H1 (cell line): ENCODE measurements at regions not wholly inside any gene's neighbourhood (a gene's known extent, or its start where the extent isn't known, plus 50 kb on each side); places are given as distances from the start of the nearest gene placed in this dataset.

Experiments used
- ASH2L ChIP-seq: fragments of 200-600, 300-600 bp; sonication (generic); IDR thresholded peaks from one replicate; pipeline ENCODE4 v1.7.1; 2017; ENCODE audit warnings: low read length
- CEBPB ChIP-seq: IDR thresholded peaks from 2 replicates; pipeline ENCODE4 v1.6.1; 2012; ENCODE audit warnings: low read depth, low read length
- CTBP2 ChIP-seq: IDR thresholded peaks from 2 replicates; pipeline ENCODE4 v1.7.0; 2011; ENCODE audit warnings: borderline replicate concordance, mild to moderate bottlenecking, moderate library complexity, mixed read lengths, low read length; ENCODE audit not compliant: insufficient read depth, insufficient read length
- CTCF ChIP-seq, 3 experiments: IDR thresholded peaks; 1 replicate in 2 of 3; 2 replicates in 1 of 3; pipeline versions ENCODE4 v1.5.1 to v1.6.1; 2011; ENCODE audit warnings: low read length in 3 of 3, mild to moderate bottlenecking in 3 of 3, inconsistent platforms in 2 of 3, low read depth in 1 of 3, moderate library complexity in 1 of 3; ENCODE audit not compliant: insufficient read depth in 1 of 3; ENCODE audit errors: control extremely low read depth in 1 of 3
- JUND ChIP-seq: IDR thresholded peaks from 2 replicates; pipeline ENCODE4 v1.6.1; 2011; ENCODE audit warnings: mild to moderate bottlenecking, improper control_type of control experiment, low read length
- MAFK ChIP-seq: IDR thresholded peaks from 2 replicates; pipeline ENCODE4 v1.6.1; 2012; ENCODE audit warnings: low read depth, mild to moderate bottlenecking, improper control_type of control experiment, low read length
- NRF1 ChIP-seq: IDR thresholded peaks from 2 replicates; pipeline ENCODE4 v1.6.1; 2011; ENCODE audit warnings: mild to moderate bottlenecking, low read depth, low read length, improper control_type of control experiment
- POLR2A ChIP-seq, 2 experiments: IDR thresholded peaks; 1 replicate in 1 of 2; 2 replicates in 1 of 2; pipeline ENCODE4 v1.6.1; 2011; ENCODE audit warnings: low read depth in 2 of 2, low read length in 2 of 2, mild to moderate bottlenecking in 2 of 2; ENCODE audit errors: control extremely low read depth in 1 of 2
- RBBP5 ChIP-seq: IDR thresholded peaks from 2 replicates; pipeline ENCODE4 v1.7.1; 2012; ENCODE audit warnings: low read depth, mild to moderate bottlenecking, inconsistent platforms, low read length, moderate library complexity, borderline replicate concordance
- RFX5 ChIP-seq: IDR thresholded peaks from 2 replicates; pipeline ENCODE4 v1.6.1; 2011; ENCODE audit warnings: low read depth, low read length, improper control_type of control experiment, borderline replicate concordance
- RXRA ChIP-seq: IDR thresholded peaks from 2 replicates; pipeline ENCODE4 v1.6.1; 2011; ENCODE audit warnings: low read depth, mild to moderate bottlenecking, low read length, moderate library complexity; ENCODE audit not compliant: insufficient read depth
- SAP30 ChIP-seq: fragments of 300-600 bp; sonication (generic); IDR thresholded peaks from 2 replicates; pipeline ENCODE4 v1.7.1; 2012; ENCODE audit warnings: low read length, moderate library complexity, mild to moderate bottlenecking, inconsistent platforms; ENCODE audit not compliant: insufficient read depth, insufficient replicate concordance
- SP1 ChIP-seq: IDR thresholded peaks from 2 replicates; pipeline ENCODE4 v1.6.1; 2011; ENCODE audit warnings: low read depth, low read length

GRCh38 chr1:176374967-176375569 is 87.9 kb upstream of the PAPPA2 start:
- TF ChIP-seq JUND (no peak), SP1 (no peak), RXRA (no peak), CTBP2 (no peak), MAFK (no peak), CTCF (IDR thresholded peaks at IDR 0.05; ENCODE audit: control extremely low read depth in 1 of 3, insufficient read depth in 1 of 3, low read depth in 1 of 3, low read length in 3 of 3) (peak; percentile 71 to 93 (median 93)), POLR2A (IDR thresholded peaks at IDR 0.05; ENCODE audit: control extremely low read depth in 1 of 2, low read depth in 2 of 2, low read length in 2 of 2) (no peak), SAP30 (no peak), NRF1 (no peak), CEBPB (no peak), RFX5 (no peak), RBBP5 (no peak), ASH2L (no peak)
